ENCODE measurements at regions not wholly inside any gene's neighbourhood (a gene's known extent, or its start where the extent isn't known, plus 50 kb on each side); places are given as distances from the start of the nearest gene placed in this dataset.

DNA sequence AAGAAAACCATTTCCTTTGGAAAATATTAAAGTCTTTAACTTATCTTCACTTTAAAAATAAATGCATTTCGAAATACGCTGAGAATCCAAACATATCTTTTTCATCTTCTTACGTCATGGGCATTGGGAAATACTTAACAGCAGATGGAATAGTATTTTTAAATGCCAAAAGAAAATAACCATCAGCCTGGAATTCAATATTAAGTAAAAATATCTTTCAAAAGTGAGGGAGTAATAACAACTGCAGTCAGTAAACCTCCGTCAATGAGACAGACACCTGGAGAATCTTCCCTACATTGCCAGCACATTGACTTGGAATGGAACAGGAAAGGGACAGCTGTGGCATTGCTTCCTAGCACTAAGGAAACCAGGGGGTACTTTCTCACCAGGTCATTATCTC is 290.4 kb upstream of the TNP1 start:
- DNase-seq (no peak), ATAC-seq (no peak)
- Histone ChIP-seq H3K27ac (no peak overlapping the region), H3K36me3 (no peaks in the 10 kb centered on the region), H3K9me3 (no peaks in the 10 kb centered on the region), H3K4me3 (no peak overlapping the region), H3K27me3 (no peaks in the 10 kb centered on the region), H3K4me1 (no peaks in the 10 kb centered on the region)
- intact Hi-C loops (cut with DNase I), result loop anchor here in 1 of 2 donors (10.0 kb wide), 1 partner anchor 465 kb away; no protein-coding TSS in a partner anchor
- WGBS (ENCODE audit: insufficient coverage, low coverage, low lambda C conversion rate, missing lambda C conversion rate), result 57% methylated on average over 4 of the region's 4 CpGs
- TF ChIP-seq POLR2A (IDR thresholded peaks at IDR 0.05), result no peak
- TF ChIP-seq, protein P1, sequence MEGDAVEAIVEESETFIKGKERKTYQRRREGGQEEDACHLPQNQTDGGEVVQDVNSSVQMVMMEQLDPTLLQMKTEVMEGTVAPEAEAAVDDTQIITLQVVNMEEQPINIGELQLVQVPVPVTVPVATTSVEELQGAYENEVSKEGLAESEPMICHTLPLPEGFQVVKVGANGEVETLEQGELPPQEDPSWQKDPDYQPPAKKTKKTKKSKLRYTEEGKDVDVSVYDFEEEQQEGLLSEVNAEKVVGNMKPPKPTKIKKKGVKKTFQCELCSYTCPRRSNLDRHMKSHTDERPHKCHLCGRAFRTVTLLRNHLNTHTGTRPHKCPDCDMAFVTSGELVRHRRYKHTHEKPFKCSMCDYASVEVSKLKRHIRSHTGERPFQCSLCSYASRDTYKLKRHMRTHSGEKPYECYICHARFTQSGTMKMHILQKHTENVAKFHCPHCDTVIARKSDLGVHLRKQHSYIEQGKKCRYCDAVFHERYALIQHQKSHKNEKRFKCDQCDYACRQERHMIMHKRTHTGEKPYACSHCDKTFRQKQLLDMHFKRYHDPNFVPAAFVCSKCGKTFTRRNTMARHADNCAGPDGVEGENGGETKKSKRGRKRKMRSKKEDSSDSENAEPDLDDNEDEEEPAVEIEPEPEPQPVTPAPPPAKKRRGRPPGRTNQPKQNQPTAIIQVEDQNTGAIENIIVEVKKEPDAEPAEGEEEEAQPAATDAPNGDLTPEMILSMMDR (IDR thresholded peaks at IDR 0.05), result no peak

DNA sequence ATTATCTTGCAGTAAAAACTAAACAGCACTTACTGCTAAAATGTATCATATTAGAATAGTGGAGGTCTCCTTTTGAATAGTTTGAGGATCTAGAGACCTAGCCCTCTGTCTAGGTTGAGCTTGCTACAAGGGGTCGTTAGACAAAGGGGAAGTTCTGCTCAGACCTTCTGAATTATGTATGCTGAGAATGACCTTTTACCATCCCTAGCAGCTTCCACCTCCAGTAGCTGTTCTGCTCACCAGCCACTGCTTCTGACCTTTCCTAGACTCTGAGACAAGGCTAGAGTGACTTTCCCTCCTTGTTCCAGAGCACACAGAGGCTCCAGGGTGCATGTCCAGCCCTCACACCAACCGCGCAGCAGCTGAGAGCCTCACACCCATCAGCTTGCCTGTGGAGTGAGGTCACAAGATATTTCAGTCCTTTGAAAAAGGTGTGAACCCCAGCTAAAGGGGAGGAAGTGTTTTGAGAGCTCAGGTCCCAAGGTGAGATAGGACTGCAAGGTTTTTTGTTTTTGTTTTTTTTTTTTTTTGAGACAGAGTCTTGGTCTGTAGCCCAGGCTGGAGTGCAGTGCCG is 289.3 kb upstream of the TNP1 start:
- Histone ChIP-seq H3K27ac (no peak overlapping the region), H3K9me3 (no peaks in the 10 kb centered on the region), H3K27me3 (no peaks in the 10 kb centered on the region), H3K4me1 (no peaks in the 10 kb centered on the region), H3K4me3 (no peak overlapping the region), H3K36me3 (no peaks in the 10 kb centered on the region)
- TF ChIP-seq, protein P1 (IDR thresholded peaks at IDR 0.05), result no peak
- no peak for TF ChIP-seq POLR2A (IDR thresholded peaks at IDR 0.05)
- 38% methylated on average over 2 of the region's 4 CpGs for WGBS (ENCODE audit: insufficient coverage, low coverage, low lambda C conversion rate, missing lambda C conversion rate)
- intact Hi-C loops (cut with DNase I), result no loop called here
- ATAC-seq (no peak), DNase-seq (no peak)

DNA sequence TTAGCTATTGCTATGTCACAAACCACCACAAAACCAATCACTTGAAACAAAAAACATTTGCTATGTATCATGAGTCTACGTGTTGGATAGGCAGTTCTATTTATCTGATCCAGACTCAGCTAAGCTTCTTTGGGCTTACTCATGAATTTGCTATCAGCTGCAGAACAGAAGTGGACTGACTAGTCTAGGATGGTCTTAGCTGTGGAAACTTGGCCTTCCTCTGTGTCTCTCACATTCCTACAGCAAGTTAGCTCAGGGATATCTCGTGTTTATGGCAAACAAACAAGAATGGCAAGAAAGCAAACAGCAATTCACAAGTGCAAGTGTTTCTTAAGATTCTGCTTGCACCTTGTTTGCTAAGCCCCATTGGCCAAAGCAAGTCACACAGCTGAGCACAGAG is 288.0 kb upstream of the TNP1 start:
- no peak for TF ChIP-seq POLR2A (IDR thresholded peaks at IDR 0.05)
- TF ChIP-seq, protein P1 (IDR thresholded peaks at IDR 0.05), result no peak
- DNase-seq, result no peak
- Histone ChIP-seq H3K9me3 (no peaks in the 10 kb centered on the region), H3K4me1 (no peaks in the 10 kb centered on the region), H3K27ac (no peak overlapping the region), H3K27me3 (no peaks in the 10 kb centered on the region), H3K4me3 (no peak overlapping the region), H3K36me3 (no peaks in the 10 kb centered on the region)
- WGBS (ENCODE audit: insufficient coverage, low coverage, low lambda C conversion rate, missing lambda C conversion rate), result 44% methylated on average over 2 of the region's 2 CpGs
- intact Hi-C loops (cut with DNase I), result no loop called here
- no peak for ATAC-seq

DNA sequence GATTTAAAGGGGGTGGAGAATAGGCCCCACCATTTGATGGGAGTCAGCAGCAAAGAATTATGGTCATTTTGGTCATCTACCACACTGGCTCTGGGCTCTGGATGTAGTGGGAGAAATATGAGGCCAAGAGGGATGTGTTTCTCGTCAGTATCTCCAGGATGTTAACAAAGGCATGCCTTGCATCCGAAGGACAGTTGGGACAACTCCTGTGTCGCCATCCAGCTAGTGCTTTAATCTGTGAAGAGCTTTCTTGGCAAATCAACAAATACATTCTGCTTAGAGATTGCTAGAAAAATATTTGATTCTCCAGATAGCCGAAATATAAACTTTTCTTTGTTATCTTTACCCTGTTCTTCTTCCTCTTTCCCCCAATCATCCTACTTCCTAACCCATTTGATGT is 287.1 kb upstream of the TNP1 start:
- ATAC-seq (no peak), DNase-seq (no peak)
- TF ChIP-seq, protein P1 (IDR thresholded peaks at IDR 0.05), result no peak
- no peak for TF ChIP-seq POLR2A (IDR thresholded peaks at IDR 0.05)
- H3K9me3 ChIP-seq, result no peaks in the 10 kb centered on the region
- H3K27ac ChIP-seq, result no peak overlapping the region
- WGBS (ENCODE audit: insufficient coverage, low coverage, low lambda C conversion rate, missing lambda C conversion rate), result 53% methylated on average over 4 of the region's 4 CpGs
- H3K36me3 ChIP-seq, result no peaks in the 10 kb centered on the region
- no peak overlapping the region for H3K4me3 ChIP-seq
- H3K27me3 ChIP-seq, result no peaks in the 10 kb centered on the region
- intact Hi-C loops (cut with DNase I), result no loop called here
- H3K4me1 ChIP-seq, result no peaks in the 10 kb centered on the region
